ENCODE measurements at regions not wholly inside any gene's neighbourhood (a gene's known extent, or its start where the extent isn't known, plus 50 kb on each side); places are given as distances from the start of the nearest gene placed in this dataset.

- TF ChIP-seq CTCF (IDR thresholded peaks at IDR 0.05; ENCODE audit: low read depth, low read length), result no peak
- no peak overlapping the region for H3K4me3 ChIP-seq (ENCODE audit: low read depth, low read length)
Observed at GRCh38 chr6:44500074-44500473, 112.6 kb downstream of the CDC5L start.

GRCh38 chr6:44503471-44503870, 116.0 kb downstream of the CDC5L start:
- no peak overlapping the region for H3K4me3 ChIP-seq (ENCODE audit: low read depth, low read length)
- TF ChIP-seq CTCF (IDR thresholded peaks at IDR 0.05; ENCODE audit: low read depth, low read length), result no peak

DNA sequence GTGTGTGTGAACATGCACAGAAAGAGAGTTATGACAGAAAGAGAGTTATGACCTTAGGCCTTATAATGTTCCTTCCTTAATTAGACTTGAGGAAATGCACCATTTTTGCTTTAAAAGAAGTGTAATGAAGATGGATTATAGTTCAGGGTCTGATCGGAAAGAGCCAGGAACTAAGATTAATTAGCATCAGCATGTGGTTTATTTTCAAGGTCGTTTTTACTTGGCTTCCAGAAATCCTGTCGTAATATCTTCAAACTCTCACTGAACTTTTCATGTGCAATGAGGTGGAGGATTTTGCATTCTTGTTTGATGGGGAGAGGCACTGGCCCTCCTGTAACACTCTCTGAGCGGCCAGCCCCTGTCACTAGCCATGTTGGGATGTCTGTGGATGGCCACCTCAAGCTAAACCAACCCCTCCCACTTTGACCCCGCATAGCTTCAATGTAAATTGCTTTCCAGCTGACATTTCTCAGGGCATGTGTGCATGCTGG, 116.8 kb downstream of the CDC5L start:
- TF ChIP-seq CTCF (IDR thresholded peaks at IDR 0.05; ENCODE audit: low read depth, low read length), result no peak
- H3K4me3 ChIP-seq (ENCODE audit: low read depth, low read length), result no peak overlapping the region

DNA sequence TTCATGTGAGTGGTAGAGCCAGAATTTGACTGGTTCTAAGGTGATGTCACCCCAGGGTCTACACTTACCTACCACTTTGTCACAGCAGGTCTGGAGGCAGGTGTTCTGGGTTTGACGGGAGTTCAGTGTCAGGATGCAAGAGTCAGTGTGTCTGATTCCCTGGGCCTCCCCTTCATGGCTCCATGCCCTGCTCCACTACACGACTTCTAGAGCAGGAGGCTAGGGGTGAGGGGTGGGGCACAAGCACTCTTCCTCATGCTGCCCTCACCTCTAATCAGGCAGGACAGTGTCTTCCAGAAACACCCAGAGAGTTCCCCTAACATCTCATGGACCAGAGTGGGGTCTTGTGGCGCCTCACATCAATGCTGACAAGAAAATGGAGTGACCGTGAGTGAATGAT, 118.2 kb downstream of the CDC5L start:
- no peak for TF ChIP-seq CTCF (IDR thresholded peaks at IDR 0.05; ENCODE audit: low read depth, low read length)
- no peak overlapping the region for H3K4me3 ChIP-seq (ENCODE audit: low read depth, low read length)

DNA sequence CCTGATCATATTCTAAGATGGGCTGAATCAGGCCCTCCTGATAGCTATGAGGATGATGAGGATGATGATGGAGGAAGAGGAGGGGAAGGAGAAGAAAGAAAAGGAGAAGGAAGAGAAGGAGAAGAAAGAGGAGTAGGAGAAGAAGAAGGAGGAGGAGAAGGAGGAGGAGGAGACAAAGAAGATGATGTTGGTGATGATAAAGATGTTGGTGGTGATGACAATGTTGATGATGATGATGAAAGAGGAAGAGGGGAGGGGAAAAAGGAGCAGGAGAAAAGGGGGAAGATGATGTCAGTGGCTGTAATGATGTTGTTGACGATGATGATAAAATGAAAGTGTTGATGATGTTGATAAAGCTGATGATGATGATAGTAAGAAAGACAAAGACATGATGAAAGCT, 119.5 kb downstream of the CDC5L start:
- no peak overlapping the region for H3K4me3 ChIP-seq (ENCODE audit: low read depth, low read length)
- no peak for TF ChIP-seq CTCF (IDR thresholded peaks at IDR 0.05; ENCODE audit: low read depth, low read length)

DNA sequence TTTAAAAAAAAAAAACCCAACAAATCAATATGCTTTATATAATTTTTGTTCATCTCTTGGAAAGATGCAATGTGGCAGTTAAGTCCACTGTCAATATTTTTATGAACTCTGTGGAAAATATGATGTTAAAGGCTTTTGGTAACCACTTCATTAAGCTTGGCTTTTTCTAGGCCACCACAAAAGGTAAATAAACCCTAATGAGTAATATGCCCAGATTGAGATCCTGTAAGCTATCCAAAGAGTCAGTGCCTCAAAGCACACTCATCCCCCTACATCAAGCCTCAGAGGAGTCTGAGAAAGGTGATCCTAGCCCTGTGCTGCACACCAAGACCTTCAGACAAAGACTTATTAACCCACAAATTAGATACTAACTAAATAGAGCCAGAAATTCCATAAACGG, 121.1 kb downstream of the CDC5L start:
- TF ChIP-seq CTCF (IDR thresholded peaks at IDR 0.05; ENCODE audit: low read depth, low read length), result no peak
- no peak overlapping the region for H3K4me3 ChIP-seq (ENCODE audit: low read depth, low read length)

DNA sequence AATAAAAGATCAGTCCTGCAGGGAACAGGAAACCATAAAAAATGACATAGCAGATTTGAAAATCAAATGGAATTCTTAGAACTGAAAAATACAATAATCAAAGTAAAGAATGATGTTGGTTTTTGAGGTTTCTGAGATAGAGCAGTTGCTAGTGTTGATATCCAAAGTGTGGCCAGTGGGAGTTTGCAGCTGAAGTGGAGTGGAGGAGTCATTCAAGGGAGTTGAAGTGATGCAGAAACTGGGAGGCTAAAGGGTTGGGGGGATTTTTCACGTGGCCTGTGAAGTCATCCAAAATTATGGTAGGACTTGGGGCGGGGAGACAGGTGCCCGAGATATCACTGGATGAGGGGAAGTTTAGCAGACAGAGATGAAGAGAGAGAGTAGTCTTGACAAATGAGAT, 123.6 kb downstream of the CDC5L start:
- no peak overlapping the region for H3K4me3 ChIP-seq (ENCODE audit: low read depth, low read length)
- no peak for TF ChIP-seq CTCF (IDR thresholded peaks at IDR 0.05; ENCODE audit: low read depth, low read length)
